ENCODE measurements at regions not wholly inside any gene's neighbourhood (a gene's known extent, or its start where the extent isn't known, plus 50 kb on each side); places are given as distances from the start of the nearest gene placed in this dataset.

GRCh38 chr1:63262459-63262770 is 60.0 kb upstream of the FOXD3 start:
- no peak for TF ChIP-seq CTCF (IDR thresholded peaks at IDR 0.05; ENCODE audit: borderline replicate concordance, insufficient read depth, low read depth, low read length)

GRCh38 chr1:63264161-63264560 is 58.2 kb upstream of the FOXD3 start:
- no peak overlapping the region for H3K4me3 ChIP-seq (ENCODE audit: low read depth, low read length)
- no peak for TF ChIP-seq CTCF (IDR thresholded peaks at IDR 0.05; ENCODE audit: borderline replicate concordance, insufficient read depth, low read depth, low read length)

More at GRCh38 chr1:63262459-63262770, 60.0 kb upstream of the FOXD3 start:
- H3K4me3 ChIP-seq (ENCODE audit: low read depth, low read length): no peak overlapping the region

GRCh38 chr1:63266857-63267256 is 55.5 kb upstream of the FOXD3 start:
- TF ChIP-seq CTCF (IDR thresholded peaks at IDR 0.05; ENCODE audit: borderline replicate concordance, insufficient read depth, low read depth, low read length): no peak
- H3K4me3 ChIP-seq (ENCODE audit: low read depth, low read length): no peak overlapping the region

DNA sequence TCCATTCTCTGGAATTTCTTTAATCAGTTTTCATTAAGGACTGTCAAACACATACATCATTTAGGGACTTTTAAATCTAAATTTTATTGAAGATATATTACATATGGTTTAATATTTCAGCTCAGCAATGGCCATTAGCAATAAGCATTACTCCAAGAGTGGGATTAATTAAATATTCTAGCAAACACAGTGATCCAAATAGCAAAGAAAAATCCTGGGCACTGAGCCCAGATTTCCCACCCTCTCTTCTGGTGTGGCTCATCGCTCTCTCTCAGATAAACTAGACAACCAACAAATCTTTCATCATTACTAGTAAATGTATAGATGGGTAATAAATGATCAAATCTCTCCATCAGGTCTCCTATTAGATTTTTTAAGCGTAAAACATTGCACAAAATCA is 53.5 kb upstream of the FOXD3 start:
- TF ChIP-seq CTCF (IDR thresholded peaks at IDR 0.05; ENCODE audit: borderline replicate concordance, insufficient read depth, low read depth, low read length): no peak
- H3K4me3 ChIP-seq (ENCODE audit: low read depth, low read length): no peak overlapping the region

GRCh38 chr1:63269571-63269970 is 52.8 kb upstream of the FOXD3 start:
- H3K4me3 ChIP-seq (ENCODE audit: low read depth, low read length): no peak overlapping the region
- TF ChIP-seq CTCF (IDR thresholded peaks at IDR 0.05; ENCODE audit: borderline replicate concordance, insufficient read depth, low read depth, low read length): no peak

Measured in GM12875 (cell line).